Astrocyte (in vitro differentiated cells and primary cell): ENCODE measurements at regions not wholly inside any gene's neighbourhood (a gene's known extent, or its start where the extent isn't known, plus 50 kb on each side); places are given as distances from the start of the nearest gene placed in this dataset.

Experiments
- EZH2 ChIP-seq: IDR thresholded peaks from 2 replicates; pipeline ENCODE4 v1.6.1; 2012; ENCODE audit warnings: mild to moderate bottlenecking, low read length, inconsistent platforms; ENCODE audit not compliant: insufficient read depth
- TF ChIP-seq, protein P1 (sequence below): IDR thresholded peaks from 2 replicates; pipeline ENCODE4 v1.5.1; 2011; ENCODE audit warnings: low read depth, mild to moderate bottlenecking, inconsistent platforms, low read length, moderate library complexity; ENCODE audit not compliant: insufficient read depth

DNA sequence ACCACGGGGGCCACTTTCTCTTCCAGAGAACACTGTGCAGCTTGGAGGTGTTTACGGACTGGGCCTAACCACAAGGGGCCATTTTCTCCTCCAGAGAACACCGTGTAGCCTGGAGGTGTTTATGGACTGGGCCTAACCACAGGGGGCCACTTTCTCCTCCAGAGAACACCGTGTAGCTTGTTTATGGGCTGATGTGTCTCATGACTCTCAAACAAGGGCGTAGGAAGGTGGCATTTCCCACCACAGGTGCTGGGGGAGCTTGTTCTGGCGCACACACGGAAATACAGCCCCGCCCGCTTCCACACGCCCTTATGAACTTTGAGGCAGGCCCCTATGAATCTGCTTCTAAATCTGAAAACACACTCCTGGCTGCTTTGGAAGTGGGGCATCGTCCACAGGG, 174.6 kb upstream of the SFSWAP start:
- TF ChIP-seq, protein P1, sequence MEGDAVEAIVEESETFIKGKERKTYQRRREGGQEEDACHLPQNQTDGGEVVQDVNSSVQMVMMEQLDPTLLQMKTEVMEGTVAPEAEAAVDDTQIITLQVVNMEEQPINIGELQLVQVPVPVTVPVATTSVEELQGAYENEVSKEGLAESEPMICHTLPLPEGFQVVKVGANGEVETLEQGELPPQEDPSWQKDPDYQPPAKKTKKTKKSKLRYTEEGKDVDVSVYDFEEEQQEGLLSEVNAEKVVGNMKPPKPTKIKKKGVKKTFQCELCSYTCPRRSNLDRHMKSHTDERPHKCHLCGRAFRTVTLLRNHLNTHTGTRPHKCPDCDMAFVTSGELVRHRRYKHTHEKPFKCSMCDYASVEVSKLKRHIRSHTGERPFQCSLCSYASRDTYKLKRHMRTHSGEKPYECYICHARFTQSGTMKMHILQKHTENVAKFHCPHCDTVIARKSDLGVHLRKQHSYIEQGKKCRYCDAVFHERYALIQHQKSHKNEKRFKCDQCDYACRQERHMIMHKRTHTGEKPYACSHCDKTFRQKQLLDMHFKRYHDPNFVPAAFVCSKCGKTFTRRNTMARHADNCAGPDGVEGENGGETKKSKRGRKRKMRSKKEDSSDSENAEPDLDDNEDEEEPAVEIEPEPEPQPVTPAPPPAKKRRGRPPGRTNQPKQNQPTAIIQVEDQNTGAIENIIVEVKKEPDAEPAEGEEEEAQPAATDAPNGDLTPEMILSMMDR: no peak
- no peak for TF ChIP-seq EZH2
